Posterior vena cava (tissue), 2 donors: ENCODE measurements at regions not wholly inside any gene's neighbourhood (a gene's known extent, or its start where the extent isn't known, plus 50 kb on each side); places are given as distances from the start of the nearest gene placed in this dataset.
"Not testable (repeated sequence)": the region's sequence is repeated elsewhere in the genome, so short reads cannot be mapped to it uniquely, and the experiment has no call there.

Experiments used
- DNase-seq: peaks from one replicate; pipeline ENCODE4 v3.0.0-alpha.2; 2020; ENCODE audit warnings: low spot score
- intact Hi-C, 2 donors: fragments of 100-400 bp; cut with DNase I; formaldehyde crosslinking; loops; one replicate each; pipeline versions ENCODE4 v1.14.1 to v1.14.2; 2022 to 2023
- donor health status: DM: yes; HTN: yes; CAD: no.
- donor health status: DM: yes; HTN: yes; CAD: no.

DNA sequence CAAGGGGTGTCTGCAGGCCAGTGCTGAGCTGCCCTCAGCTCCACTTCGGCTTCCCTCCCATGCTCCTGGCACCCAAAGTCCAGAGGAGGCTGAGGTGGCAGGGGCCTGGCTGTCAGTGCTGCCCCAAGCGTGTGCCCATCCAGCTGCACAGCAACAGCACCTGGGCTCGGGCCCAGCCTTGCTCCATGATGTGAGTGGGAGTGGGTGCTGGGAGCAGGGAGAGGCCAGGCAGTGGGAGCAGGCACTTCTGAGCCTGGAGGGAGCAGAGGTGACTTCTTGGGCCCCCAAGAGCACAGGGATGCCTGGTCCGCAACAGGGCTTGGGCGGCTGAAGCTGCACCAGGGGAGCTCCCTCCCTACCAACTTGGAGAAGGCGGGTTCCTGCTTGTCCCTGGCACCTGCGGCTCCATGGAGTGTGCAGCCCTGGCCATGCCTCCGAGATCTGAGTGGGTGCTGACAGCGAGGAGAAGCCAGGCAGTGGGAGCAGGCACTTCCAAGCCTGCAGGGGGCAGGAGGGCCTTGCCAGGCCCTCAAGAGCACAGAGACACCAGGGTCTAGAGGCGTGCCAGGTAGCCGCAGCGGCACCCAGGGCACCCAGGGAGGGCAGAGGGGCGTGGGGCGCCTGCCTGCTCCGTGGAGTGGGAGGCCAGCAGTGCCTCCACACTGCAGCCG lies 366.7 kb upstream of the SGO1 start:
- peak; percentile 62 for DNase-seq
- intact Hi-C loops: no loop called here

DNA sequence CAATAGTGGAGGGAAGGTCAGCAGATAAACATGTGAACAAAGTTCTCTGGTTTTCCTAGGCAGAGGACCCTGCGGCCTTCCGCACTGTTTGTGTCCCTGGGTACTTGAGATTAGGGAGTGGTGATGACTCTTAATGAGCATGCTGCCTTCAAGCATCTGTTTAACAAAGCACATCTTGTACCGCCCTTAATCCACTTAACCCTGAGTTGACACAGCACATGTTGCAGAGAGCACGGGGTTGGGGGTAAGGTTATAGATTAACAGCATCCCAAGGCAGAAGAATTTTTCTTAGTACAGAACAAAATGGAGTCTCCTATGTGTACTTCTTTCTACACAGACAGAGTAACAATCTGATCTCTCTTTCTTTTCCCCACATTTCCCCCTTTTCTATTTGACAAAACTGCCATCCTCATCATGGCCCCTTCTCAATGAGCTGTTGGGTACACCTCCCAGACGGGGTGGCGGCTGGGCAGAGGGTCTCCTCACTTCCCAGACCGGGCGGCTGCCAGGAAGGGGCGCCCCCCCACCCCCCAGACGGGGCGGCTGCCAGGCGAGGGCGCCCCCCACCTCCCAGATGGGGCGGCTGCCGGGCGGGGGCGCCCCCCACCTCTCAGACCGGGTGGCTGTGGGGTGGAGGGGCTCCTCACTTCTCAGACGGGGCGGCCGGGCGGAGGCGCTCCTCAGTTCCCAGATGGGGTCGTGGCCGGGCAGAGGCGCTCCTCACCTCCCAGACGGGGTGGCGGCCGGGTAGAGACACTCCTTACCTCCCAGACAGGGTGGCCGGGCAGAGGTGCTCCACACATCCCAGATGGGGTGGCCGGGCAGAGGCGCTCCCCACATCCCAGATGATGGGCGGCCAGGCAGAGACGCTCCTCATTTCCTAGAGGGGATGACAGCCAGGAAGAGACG lies 361.6 kb upstream of the SGO1 start:
- DNase-seq: peak; percentile 76
- intact Hi-C loops: not testable (repeated sequence)

DNA sequence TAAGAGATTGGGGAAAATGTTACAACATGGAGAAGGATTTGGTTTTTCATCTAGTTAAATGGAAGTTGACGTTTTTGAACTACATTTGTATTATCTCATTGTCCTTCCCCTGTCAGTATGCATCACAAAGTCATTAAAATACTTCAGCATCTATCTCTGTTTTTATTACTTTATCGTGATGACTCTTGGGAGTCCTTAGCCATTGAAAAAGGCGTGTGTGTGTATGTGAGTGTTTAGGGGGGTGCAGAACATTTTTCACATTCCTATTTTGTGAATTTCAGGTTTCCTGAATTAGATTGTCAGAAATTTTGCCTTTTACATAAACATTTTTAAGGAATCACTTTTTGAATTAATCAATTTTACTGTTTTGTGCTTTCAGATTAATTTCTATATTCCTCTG lies 360.6 kb upstream of the SGO1 start:
- no peak for DNase-seq
- intact Hi-C loops: no loop called here

DNA sequence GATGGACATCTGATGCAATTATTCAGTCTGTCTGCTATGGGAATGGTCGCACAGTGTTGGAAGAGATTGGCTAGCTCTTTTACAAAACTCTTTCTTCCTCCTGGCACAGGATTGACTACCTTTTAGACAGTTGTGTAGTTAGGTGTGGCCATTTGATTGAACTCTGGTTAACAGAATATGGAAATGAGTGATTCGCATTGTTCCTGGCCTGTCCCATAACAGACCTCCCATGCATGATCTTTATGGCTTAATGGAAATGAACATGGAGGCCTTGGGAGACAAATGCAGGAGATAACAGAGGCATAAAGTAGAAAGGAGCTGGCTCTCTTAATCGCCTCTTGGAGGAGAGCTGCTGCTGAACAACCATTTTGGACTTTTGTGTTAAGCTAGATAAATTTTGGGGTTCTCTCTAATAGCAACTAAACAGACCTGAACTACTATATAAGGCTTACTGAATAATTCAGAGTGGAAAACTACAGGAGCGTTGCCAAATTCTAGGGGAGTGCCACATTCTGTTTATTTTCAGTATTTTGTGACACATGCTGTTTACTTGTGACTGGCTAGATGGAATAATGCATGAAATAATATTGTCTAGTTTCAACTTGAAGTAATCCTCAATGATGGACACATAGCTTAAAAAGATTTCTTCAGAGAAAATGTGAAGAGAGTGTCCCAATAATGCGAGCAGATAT lies 357.7 kb upstream of the SGO1 start:
- intact Hi-C loops: no loop called here
- DNase-seq: no peak

DNA sequence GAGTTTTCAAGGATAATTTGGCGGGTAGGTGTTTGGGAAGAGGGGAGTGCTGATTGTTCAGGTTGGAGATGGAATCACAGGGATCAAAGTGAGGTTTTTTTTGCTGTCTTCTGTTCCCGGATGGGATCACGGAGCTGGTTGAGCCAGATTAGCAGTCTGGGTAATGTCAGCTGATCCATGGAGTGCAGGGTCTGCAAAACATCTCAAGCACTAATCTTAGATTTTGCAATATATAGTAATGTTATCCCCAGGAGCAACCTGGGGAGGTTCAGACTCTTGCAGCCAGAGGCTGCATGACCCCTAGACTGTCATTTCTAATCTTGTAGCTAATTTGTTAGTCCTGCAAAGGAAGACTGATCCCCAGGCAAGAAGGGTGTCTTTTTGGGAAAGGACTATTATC lies 354.1 kb upstream of the SGO1 start:
- DNase-seq: no peak
- intact Hi-C loops: no loop called here

DNA sequence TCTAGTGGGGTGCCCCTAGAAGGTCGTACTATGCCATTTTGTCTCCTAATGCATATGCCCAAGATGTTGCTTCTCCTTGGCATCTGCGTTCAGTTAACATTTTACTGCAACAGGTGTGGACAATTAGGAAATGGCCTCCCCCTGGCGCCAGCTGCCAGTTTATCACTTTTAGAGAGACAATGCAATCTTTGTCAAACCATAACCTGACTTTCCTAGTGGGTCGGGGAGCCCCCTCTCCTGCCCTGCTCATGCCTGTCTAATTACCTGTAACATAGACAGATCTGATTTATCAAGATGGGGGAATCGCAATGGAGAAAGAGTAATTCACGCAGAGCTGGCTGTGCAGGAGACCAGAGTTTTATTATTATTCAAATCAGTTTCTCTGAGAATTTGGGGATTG lies 353.7 kb upstream of the SGO1 start:
- DNase-seq: no peak
- intact Hi-C loops: no loop called here

DNA sequence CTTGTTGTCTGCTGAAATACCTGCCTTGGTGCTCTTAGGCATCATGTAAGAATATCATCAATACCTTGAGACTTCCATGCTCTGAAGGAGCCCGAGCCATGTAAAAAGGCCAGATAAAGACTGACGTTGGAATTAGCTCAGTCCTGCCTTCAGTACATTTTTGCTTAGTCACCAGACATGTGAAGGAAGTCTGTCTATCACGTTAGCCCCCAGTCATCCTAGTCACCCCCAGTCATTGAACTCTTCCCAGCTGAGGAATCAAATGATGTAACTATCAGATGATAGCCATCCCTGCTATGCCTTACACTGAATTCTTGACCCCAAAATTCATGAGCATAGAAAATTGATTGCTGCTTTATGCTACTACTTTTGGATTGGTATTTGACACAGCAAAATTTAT lies 351.2 kb upstream of the SGO1 start:
- no peak for DNase-seq

DNA sequence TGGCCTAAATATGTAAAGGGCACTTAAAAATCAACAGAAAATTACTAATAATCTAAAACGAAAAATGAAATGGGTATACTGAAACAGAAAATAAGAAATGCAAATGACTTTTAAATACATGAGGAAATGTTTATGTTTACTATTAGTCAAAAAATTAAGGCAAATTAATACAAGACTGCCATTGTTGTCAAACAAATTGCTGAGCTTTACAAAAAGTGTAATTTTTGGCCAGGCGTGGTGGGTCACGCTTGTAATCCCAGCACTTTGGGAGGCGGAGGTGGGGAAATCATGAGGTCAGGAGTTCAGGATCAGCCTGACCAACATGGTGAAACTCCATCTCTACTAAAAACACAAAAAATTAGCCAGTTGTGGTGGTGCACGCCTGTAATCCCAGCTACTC lies 343.9 kb upstream of the SGO1 start:
- intact Hi-C loops: no loop called here
- no peak for DNase-seq

More for the DNA sequence above, 351.2 kb upstream of the SGO1 start:
- intact Hi-C loops: no loop called here

DNA sequence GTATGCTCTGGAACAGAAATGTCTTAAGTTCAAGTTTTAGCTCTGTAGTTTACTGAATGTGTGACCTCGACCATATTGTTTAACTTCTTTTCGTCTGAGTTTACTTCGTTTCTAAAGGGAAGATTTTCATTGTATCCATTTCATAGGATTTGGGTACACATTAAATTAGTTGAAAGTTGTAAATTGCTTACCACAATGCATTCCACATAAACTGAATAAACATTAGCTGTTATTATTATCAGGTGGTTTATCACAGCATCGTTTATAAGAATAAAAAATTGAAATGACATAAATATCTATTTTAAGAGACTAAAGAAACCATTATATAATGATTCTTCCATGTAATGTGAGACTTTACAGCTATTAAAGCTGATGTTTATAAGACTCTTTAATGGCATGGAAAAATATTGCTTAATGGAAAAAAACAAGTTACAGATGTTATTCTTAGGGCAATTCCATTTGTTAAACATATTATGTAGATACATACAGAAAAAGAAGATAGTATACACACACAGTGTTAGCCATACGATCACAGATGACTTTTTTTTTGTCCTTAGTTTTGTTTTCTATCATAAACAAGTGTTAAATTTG lies 342.3 kb upstream of the SGO1 start:
- intact Hi-C loops: no loop called here
- DNase-seq: no peak

DNA sequence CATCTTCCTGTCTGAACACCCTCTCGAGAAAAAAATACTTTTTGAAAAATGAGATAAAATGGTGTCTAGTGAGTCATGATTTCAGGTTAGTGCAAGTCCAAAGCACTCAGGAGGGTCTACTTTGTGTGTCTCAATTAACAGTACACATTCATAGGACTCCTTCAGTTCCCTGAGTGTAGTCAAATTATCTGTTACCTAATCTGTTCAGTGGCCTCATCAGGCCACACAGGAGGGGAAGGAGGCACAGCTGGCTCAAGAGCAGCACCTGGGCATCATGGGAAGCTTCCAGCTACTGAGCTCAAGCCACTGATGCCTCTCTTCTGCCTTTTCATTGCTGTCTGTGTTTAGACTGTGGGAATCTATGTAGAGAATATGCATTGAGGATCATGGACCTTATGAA lies 341.4 kb upstream of the SGO1 start:
- DNase-seq: no peak
- intact Hi-C loops: no loop called here

DNA sequence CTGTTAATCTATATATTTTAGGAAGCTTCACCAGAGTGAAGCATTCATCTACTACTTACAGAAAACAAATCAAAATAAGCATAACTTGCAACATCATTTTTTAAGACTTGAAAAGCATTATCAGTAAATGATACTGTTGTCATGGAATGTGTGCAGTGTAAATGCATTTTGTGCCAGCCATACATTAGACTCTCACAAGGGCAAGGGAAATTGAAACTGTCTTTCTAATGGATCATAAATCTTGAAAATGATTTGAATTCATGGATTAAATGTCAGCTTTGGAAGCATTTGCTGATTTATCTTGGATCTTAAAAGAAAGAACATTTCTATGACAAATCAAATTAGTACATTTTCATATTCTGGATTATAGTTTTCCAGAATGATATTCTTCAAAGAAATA lies 338.3 kb upstream of the SGO1 start:
- intact Hi-C loops: no loop called here
- DNase-seq: no peak

DNA sequence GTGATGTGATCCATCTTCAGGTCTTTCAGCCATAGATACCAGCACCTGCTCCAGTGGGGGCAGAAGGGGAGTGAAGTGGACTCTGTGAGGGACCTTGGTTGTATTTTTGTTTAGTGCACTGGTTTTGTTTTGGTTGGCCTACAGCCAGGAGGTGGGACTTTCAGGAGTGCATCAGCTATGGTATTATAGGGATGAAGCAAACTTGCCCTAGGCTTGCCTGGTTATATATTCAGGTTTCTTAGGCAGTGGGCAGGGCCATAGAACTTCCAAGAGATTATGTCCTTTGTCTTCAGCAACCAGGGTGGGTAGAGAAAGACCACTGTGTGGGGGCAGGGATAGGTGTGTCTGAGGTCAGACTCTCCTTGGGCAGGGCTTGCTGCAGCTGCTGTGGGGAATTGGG lies 337.3 kb upstream of the SGO1 start:
- DNase-seq: no peak
- intact Hi-C loops: no loop called here

DNA sequence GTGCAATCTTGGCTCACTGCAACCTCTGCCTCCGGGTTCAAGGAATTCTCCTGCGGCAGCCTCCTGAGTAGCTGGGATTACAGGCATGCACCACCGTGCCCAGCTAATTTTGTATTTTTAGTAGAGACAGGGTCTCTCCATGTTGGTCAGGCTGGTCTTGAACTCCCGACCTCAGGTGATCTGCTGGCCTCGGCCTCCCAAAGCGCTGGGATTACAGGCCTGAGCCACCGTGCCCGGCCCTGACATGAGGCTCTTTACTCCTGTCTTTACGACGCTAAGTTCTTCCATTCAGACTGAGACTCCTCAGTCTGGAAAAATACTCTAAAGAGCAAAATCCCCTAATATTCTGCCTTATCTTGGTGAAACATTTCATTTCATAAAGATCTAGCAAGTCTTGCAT lies 331.3 kb upstream of the SGO1 start:
- DNase-seq, intact Hi-C loops: not testable (repeated sequence)

DNA sequence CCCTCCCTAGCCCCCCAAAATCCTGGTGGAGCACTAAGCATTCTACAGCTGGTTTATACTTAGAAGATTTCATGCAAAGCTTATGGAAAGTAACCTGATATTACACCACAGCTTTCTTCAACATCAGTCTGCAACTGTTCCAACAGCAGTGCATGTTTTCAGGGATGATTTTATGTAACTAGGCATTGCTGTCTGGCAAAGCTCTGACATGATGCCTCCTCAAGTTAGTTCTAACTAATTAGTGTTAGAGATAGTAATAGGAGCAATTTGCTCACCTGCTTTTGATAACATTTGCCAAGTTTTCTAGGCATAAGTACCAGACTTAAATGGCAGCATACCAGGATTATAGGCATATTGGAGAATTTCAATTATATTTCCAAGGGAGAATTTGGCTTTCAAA lies 330.3 kb upstream of the SGO1 start:
- intact Hi-C loops: no loop called here
- DNase-seq: no peak

DNA sequence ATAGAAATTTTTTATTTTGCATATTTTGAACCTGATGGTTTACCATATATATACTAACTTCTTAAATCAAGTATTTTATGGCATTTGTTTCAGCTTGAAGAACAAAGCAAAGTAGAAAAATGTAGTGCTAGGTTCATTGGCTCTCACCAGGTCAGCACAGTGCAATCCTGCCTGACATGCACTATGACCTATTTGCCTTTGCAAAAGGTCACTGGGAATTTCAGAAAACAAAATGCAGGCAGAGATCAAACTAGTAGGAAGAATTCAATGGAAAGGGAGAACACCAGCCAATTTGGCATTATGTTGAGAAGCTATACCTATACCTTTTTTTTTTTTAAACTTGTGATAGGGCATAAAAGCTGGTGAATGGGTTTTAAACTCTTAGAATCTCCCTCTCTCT lies 329.8 kb upstream of the SGO1 start:
- DNase-seq: no peak
- intact Hi-C loops: no loop called here

DNA sequence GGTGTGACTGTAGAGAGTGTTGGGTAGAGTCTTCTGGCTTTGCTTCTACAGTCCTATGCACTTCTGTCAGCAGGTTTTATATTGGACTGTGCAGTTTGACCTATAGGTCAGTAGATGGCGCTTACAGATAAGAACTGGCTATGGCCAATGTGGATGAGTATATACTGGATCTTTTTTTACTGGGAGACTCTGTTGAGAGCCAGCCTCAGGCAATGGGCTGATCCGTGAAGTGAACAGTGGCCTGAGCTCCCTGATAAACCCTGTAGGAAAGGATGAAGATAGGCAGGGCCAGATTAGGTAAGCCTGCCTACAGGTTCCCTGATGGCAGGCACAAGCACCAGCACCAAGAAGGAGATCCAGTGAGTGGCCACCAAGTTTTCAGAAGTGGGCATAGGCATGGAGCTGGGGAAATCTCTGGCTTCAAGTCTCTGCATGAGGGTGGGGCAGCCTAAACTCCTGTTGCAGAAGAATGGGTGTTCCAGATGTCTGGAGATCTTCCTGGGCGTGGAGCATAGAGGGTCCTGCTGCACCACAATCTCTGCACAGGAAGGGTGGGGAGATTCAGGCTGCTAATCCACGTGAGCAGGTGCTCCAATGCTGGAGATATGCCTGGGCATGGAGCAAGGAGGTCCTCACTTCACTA lies 326.0 kb upstream of the SGO1 start:
- no peak for DNase-seq
- intact Hi-C loops: loop anchor here in 1 of 2 donors (5.0 kb wide), 1 partner anchor 970 kb away; no protein-coding TSS in a partner anchor

DNA sequence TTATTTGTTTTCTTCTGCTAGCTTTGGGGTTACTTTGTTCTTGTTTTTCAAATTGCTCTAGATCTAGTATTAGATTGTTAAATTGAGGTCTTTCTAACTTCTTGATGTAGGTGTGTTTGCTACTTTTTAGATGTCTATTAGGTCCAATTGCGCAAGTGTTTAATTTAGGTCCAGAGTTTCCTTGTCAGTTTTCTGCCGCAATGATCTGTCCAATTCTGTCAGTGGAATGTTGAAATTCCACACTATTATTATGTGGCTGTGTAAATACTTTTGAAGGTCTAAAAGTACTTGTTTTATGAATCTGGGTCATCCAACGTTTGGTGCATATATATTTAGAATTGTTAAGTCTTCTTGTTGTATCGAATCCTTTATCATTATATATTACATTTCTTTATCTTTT lies 324.4 kb upstream of the SGO1 start:
- DNase-seq: no peak
- intact Hi-C loops: loop anchor here in 1 of 2 donors (5.0 kb wide), 1 partner anchor 972 kb away; no protein-coding TSS in a partner anchor

DNA sequence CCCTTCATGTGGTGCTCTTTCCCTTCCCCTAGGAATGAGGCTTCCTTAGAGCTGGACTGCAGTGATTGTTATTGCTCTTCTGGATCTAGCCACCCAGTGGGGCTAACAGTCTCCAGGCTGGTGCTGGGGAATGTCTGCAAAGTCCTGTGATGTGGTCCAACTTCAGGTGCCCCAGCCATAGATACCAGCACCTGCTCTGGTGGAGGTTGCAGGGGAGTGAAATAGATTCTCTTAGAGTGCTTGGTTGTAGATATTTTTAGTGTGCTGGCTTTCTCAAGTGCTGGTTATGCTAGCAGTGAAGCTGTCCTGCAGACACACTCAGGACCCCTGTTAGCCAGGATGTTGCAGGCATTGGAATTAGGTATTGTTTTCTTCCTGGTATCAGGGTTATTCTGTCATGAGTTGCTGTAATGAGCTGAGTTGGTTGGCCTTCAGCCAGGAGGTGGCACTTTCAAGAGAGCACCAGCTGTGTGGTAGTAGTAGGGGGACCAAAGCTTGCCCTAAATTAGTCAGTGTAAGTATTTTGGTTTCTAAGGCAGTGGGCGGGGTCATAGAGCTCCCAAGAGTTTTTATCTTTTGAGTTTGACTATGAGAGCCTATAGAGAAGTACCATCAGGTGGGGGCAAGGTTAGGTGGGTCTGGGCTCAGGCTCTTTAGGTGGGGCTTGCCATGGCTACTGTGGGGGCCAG lies 317.5 kb upstream of the SGO1 start:
- intact Hi-C loops: no loop called here
- DNase-seq: no peak

DNA sequence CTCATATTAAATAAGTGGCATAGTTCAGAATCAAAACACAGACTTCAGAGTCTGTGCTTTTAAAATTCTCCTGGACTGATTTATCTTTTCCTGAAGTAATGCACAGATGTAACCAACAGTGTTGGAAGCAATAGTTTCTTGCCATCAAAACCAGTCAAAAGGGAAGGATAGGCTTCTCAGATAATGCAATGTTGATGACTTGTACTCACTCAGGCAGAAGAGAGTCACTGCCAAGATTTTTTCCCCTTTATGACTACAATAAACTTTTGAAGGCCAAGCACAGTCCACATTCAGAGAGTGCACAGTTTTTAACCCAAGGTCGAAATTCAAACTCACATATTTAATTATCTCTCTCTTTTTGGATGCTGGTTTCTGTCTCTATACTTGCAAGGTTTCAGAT lies 305.0 kb upstream of the SGO1 start:
- intact Hi-C loops: no loop called here
- no peak for DNase-seq
